Right lobe of liver (tissue), 6 donors: ENCODE measurements at regions not wholly inside any gene's neighbourhood (a gene's known extent, or its start where the extent isn't known, plus 50 kb on each side); places are given as distances from the start of the nearest gene placed in this dataset.

Source experiments
- ATAC-seq, 4 donors: fragments of 200-7000 bp; cut with Tn5 transposase; one replicate each; pipeline ENCODE4 v1.9.1; 2020; ENCODE audit warnings: mild to moderate bottlenecking in 4 of 4, moderate library complexity in 4 of 4
- DNase-seq, 3 donors: peaks; one replicate each; pipeline ENCODE4 v3.0.0-alpha.2; 2020
- H3K27ac ChIP-seq, 3 donors: fragments of 200-600 bp; one replicate each; pipeline ENCODE4 v1.8.0; 2022
- H3K27me3 ChIP-seq, 2 donors: fragments of 200-600 bp; one replicate each; pipeline ENCODE4 v1.8.0; 2022
- H3K36me3 ChIP-seq, 4 donors: fragments of 200-600 bp; sonication (generic) in 1 of 4; one replicate each; pipeline versions ENCODE4 v1.5.1 to v1.8.0; 2017 to 2022; ENCODE audit warnings: control low read depth in 1 of 4
- H3K4me1 ChIP-seq, 4 donors: fragments of 200-600 bp; sonication (generic) in 1 of 4; one replicate each; pipeline versions ENCODE4 v1.5.1 to v1.8.0; 2017 to 2022; ENCODE audit warnings: control low read depth in 1 of 4
- H3K4me3 ChIP-seq, 3 donors: fragments of 200-600 bp; one replicate each; pipeline ENCODE4 v1.8.0; 2022
- H3K9me3 ChIP-seq, 4 donors: fragments of 200-600 bp; sonication (generic) in 1 of 4; one replicate each; pipeline versions ENCODE4 v1.5.1 to v1.8.0; 2017 to 2022; ENCODE audit warnings: control low read depth in 1 of 4
- CTCF ChIP-seq, 4 donors: fragments of 200-600 bp in 3 of 4; fragments of 450-650 bp in 1 of 4; IDR thresholded peaks; one replicate each; pipeline versions ENCODE4 v1.5.1 to v1.8.0; 2016 to 2022; ENCODE audit warnings: antibody characterized with exemption in 4 of 4, mild to moderate bottlenecking in 2 of 4
- POLR2A ChIP-seq: fragments of 450-650 bp; IDR thresholded peaks from one replicate; pipeline ENCODE4 v1.6.1; 2017; ENCODE audit warnings: antibody characterized with exemption, mild to moderate bottlenecking
- WGBS: methylation state at CpG from one replicate; pipeline ENCODE4 v1.1.6; 2018; ENCODE audit warnings: low coverage, low lambda C conversion rate; ENCODE audit not compliant: insufficient coverage; ENCODE audit errors: missing lambda C conversion rate; 5-methylcytosine and 5-hydroxymethylcytosine counted together
- intact Hi-C, 2 donors: fragments of 100-400 bp; cut with DNase I; formaldehyde crosslinking; loops; one replicate each; pipeline versions ENCODE4 v1.11.2 to v1.14.1; 2022
- donor health status: DM: no; HTN: yes; CAD: no.
- donor health status: DM: no; HTN: no; CAD: no.
- donor health status: DM: no; HTN: no; CAD: no.
- donor health status: DM: no; HTN: yes; CAD: no.
- donor health status: DM: no; HTN: yes; CAD: no.

DNA sequence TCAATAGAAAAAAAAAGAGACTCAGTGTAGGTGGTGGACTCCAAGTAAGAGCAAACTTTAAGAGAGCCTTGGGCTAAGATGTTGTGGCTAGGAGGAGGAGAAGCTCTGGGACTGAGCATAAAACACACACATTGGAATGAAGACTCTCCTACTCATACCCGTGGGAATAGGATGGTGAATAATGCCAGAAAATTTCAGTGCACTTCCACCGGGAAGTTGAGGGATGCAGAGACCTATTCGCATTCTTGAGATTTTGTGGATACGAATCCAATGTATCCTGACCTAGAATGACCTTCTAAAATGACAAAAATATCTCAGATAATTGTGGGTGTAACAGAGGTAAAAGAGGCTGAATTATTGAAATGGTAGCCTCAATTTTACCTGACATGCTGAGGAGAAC, 388.7 kb upstream of the SGO1 start:
- H3K36me3 ChIP-seq, result no peaks in the 10 kb centered on the region
- DNase-seq, result no peak
- 77% methylated on average over 4 of the region's 4 CpGs for WGBS
- H3K27ac ChIP-seq, result no peak overlapping the region
- H3K27me3 ChIP-seq, result no peaks in the 10 kb centered on the region
- no peak for TF ChIP-seq CTCF (IDR thresholded peaks at IDR 0.05)
- TF ChIP-seq POLR2A, result no peak
- H3K9me3 ChIP-seq, result no peaks in the 10 kb centered on the region
- no peaks in the 10 kb centered on the region for H3K4me1 ChIP-seq
- no peak overlapping the region for H3K4me3 ChIP-seq
- intact Hi-C loops, result no loop called here
- no peak for ATAC-seq

DNA sequence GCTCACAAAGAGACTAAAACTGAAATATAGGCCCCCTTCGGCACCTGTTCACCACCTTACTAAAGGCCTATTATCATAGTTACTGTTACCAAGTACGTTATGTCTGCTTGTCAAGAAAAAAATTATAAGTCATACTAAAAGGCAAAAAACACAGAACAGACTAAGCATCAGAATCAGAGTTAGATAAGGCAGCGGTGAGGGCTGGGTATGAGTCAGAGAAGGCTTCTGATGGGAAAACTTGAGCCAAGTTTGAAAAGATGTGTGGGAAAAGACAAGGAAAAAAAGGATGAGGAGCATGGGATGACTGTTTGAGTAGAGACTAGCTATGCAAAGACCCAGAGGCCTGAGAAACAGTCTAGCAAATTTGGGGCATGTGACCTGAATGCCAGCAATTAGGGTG, 387.2 kb upstream of the SGO1 start:
- TF ChIP-seq POLR2A (no peak), CTCF (IDR thresholded peaks at IDR 0.05) (no peak)
- Histone ChIP-seq H3K36me3 (no peaks in the 10 kb centered on the region), H3K9me3 (no peaks in the 10 kb centered on the region), H3K4me3 (no peak overlapping the region), H3K27me3 (no peaks in the 10 kb centered on the region), H3K27ac (no peak overlapping the region), H3K4me1 (no peaks in the 10 kb centered on the region)
- no peak for ATAC-seq
- 65% methylated on average over 3 of the region's 3 CpGs for WGBS
- intact Hi-C loops, result no loop called here
- no peak for DNase-seq

- intact Hi-C loops, result no loop called here
- no peaks in the 10 kb centered on the region for H3K4me1 ChIP-seq
- no peaks in the 10 kb centered on the region for H3K9me3 ChIP-seq
- no peak overlapping the region for H3K4me3 ChIP-seq
- H3K36me3 ChIP-seq, result no peaks in the 10 kb centered on the region
- H3K27ac ChIP-seq, result no peak overlapping the region
- no peaks in the 10 kb centered on the region for H3K27me3 ChIP-seq
- no peak for DNase-seq
- WGBS, result 59% methylated on average over 5 of the region's 5 CpGs
- ATAC-seq, result no peak
- TF ChIP-seq CTCF (IDR thresholded peaks at IDR 0.05), result no peak
- no peak for TF ChIP-seq POLR2A
These were observed 386.5 kb upstream of the SGO1 start for GRCh38 chr3:20572473-20572872.

- Histone ChIP-seq H3K36me3 (no peaks in the 10 kb centered on the region), H3K9me3 (no peaks in the 10 kb centered on the region), H3K4me1 (no peaks in the 10 kb centered on the region), H3K27me3 (no peaks in the 10 kb centered on the region), H3K27ac (no peak overlapping the region), H3K4me3 (no peak overlapping the region)
- intact Hi-C loops, result no loop called here
- 6% methylated on average over 2 of the region's 2 CpGs for WGBS
- DNase-seq, result no peak
- TF ChIP-seq CTCF (IDR thresholded peaks at IDR 0.05) (no peak), POLR2A (no peak)
- no peak for ATAC-seq
These were observed 383.3 kb upstream of the SGO1 start for GRCh38 chr3:20569310-20569709.

GRCh38 chr3:20564966-20565365, 379.0 kb upstream of the SGO1 start:
- DNase-seq, result no peak
- Histone ChIP-seq H3K27ac (no peak overlapping the region), H3K4me1 (no peaks in the 10 kb centered on the region), H3K27me3 (no peaks in the 10 kb centered on the region), H3K36me3 (no peaks in the 10 kb centered on the region), H3K4me3 (no peak overlapping the region), H3K9me3 (no peaks in the 10 kb centered on the region)
- TF ChIP-seq CTCF (IDR thresholded peaks at IDR 0.05) (no peak), POLR2A (no peak)
- intact Hi-C loops, result no loop called here
- no peak for ATAC-seq
- 63% methylated on average over 3 of the region's 3 CpGs for WGBS
